ENCODE measurements at regions not wholly inside any gene's neighbourhood (a gene's known extent, or its start where the extent isn't known, plus 50 kb on each side); places are given as distances from the start of the nearest gene placed in this dataset.

DNA sequence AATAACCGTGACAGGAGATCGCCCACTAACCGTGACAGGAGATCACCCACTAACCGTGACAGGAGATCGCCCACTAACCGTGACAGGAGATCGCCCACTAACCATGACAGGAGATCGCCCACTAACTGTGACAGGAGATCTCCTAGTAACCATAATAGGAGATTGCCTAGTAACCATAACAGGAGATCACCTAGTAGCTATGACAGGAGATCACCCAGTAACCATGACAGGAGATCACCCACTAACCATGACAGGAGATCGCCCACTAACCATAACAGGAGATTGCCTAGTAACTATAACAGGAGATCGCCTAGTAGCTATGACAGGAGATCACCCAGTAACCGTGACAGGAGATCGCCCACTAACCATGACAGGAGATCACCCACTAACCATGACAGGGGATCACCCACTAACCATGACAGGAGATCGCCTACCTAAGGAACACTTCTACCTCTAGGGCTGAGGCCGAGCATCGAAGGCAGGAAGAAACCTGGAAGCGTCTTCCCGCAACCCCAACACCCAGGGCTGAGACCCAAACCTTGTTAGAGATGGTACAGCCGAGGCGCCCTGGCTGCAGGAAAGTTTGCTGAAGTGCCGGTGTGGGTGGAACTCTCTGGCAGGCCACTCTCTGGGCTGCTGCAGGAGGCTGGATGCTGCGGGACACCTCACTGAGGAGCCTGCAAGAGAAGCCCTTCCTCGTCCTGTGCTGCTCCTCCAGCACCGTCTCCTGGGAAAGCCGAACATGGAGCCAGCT lies 67.5 kb upstream of the THY1 start:
- Histone ChIP-seq H3K27ac (ENCODE audit: low read depth, low read length) (no peak overlapping the region), H3K9ac (ENCODE audit: low read length) (no peak overlapping the region), H3K79me2 (ENCODE audit: insufficient read depth, low read length) (no peaks in the 10 kb centered on the region), H3K4me3 (ENCODE audit: insufficient read depth, low read depth, low read length) (no peak overlapping the region), H3K4me2 (ENCODE audit: low read length) (no peak overlapping the region), H3K27me3 (ENCODE audit: insufficient read depth, low read length) (peaks cover 26% of the 10 kb centered on the region), H3K9me3 (ENCODE audit: insufficient read depth, low read depth, low read length) (no peaks in the 10 kb centered on the region), H4K20me1 (ENCODE audit: insufficient read depth, low read length) (no peaks in the 10 kb centered on the region), H2AFZ (ENCODE audit: low read depth, low read length) (no peak overlapping the region), H3K4me1 (ENCODE audit: insufficient read depth, low read length) (no peaks in the 10 kb centered on the region), H3K36me3 (ENCODE audit: insufficient read depth, low read length) (no peaks in the 10 kb centered on the region)
- no peaks in the 10 kb centered on the region for H3K36me3 Mint-ChIP-seq (ENCODE audit: low read depth, unreplicated experiment)
- H3K4me1 Mint-ChIP-seq (ENCODE audit: low read depth, unreplicated experiment): no peaks in the 10 kb centered on the region
- H3K9me3 Mint-ChIP-seq (ENCODE audit: unreplicated experiment): peaks cover 5% of the 10 kb centered on the region
- TF ChIP-seq, protein P1, sequence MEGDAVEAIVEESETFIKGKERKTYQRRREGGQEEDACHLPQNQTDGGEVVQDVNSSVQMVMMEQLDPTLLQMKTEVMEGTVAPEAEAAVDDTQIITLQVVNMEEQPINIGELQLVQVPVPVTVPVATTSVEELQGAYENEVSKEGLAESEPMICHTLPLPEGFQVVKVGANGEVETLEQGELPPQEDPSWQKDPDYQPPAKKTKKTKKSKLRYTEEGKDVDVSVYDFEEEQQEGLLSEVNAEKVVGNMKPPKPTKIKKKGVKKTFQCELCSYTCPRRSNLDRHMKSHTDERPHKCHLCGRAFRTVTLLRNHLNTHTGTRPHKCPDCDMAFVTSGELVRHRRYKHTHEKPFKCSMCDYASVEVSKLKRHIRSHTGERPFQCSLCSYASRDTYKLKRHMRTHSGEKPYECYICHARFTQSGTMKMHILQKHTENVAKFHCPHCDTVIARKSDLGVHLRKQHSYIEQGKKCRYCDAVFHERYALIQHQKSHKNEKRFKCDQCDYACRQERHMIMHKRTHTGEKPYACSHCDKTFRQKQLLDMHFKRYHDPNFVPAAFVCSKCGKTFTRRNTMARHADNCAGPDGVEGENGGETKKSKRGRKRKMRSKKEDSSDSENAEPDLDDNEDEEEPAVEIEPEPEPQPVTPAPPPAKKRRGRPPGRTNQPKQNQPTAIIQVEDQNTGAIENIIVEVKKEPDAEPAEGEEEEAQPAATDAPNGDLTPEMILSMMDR (IDR thresholded peaks at IDR 0.05; ENCODE audit: insufficient read depth, low read depth, low read length): no peak
- TF ChIP-seq EZH2 (IDR thresholded peaks at IDR 0.05; ENCODE audit: insufficient read depth, low read length): no peak
- H3K27ac Mint-ChIP-seq (ENCODE audit: unreplicated experiment): no peak overlapping the region
- H3K27me3 Mint-ChIP-seq (ENCODE audit: low read depth, unreplicated experiment): peaks cover 85% of the 10 kb centered on the region
- H3K4me3 Mint-ChIP-seq (ENCODE audit: unreplicated experiment): no peak overlapping the region
- no peak for FAIRE-seq
- no peak for DNase-seq (ENCODE audit: low read depth)

DNA sequence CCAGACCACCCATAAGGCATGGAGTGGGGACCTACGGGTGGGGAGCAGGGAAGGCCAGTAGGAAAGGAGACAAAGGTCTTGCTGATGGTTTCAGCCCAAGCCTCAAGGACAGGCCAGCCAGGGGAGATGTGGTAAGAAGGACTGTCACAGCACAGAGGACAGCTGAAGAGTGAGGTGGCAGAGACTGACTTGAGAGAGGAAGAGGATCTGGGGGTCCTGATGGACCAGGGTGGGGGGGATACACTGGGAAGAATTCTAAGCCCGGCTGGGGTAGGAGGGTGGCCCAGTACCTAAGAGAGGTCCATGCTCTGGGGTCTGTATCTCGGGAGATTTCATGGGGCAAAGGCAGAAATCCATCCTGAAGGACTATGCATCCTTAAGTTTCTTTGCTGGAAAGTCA lies 66.1 kb upstream of the THY1 start:
- Histone ChIP-seq H3K27ac (ENCODE audit: low read depth, low read length) (no peak overlapping the region), H3K4me2 (ENCODE audit: low read length) (no peak overlapping the region), H3K79me2 (ENCODE audit: insufficient read depth, low read length) (no peaks in the 10 kb centered on the region), H3K4me1 (ENCODE audit: insufficient read depth, low read length) (no peaks in the 10 kb centered on the region), H3K36me3 (ENCODE audit: insufficient read depth, low read length) (no peaks in the 10 kb centered on the region), H3K9me3 (ENCODE audit: insufficient read depth, low read depth, low read length) (no peaks in the 10 kb centered on the region), H3K4me3 (ENCODE audit: insufficient read depth, low read depth, low read length) (no peak overlapping the region), H2AFZ (ENCODE audit: low read depth, low read length) (no peak overlapping the region), H3K27me3 (ENCODE audit: insufficient read depth, low read length) (peaks cover 26% of the 10 kb centered on the region), H4K20me1 (ENCODE audit: insufficient read depth, low read length) (no peaks in the 10 kb centered on the region), H3K9ac (ENCODE audit: low read length) (no peak overlapping the region)
- Mint-ChIP-seq H3K9me3 (ENCODE audit: unreplicated experiment) (no peaks in the 10 kb centered on the region), H3K4me1 (ENCODE audit: low read depth, unreplicated experiment) (peaks cover 1% of the 10 kb centered on the region), H3K4me3 (ENCODE audit: unreplicated experiment) (no peak overlapping the region), H3K36me3 (ENCODE audit: low read depth, unreplicated experiment) (no peaks in the 10 kb centered on the region), H3K27me3 (ENCODE audit: low read depth, unreplicated experiment) (peaks cover 82% of the 10 kb centered on the region), H3K27ac (ENCODE audit: unreplicated experiment) (no peak overlapping the region)
- DNase-seq (ENCODE audit: low read depth): no peak
- no peak for TF ChIP-seq EZH2 (IDR thresholded peaks at IDR 0.05; ENCODE audit: insufficient read depth, low read length)
- TF ChIP-seq, protein P1 (IDR thresholded peaks at IDR 0.05; ENCODE audit: insufficient read depth, low read depth, low read length): no peak
- FAIRE-seq: no peak
